HEK293 (cell line): ENCODE measurements at regions not wholly inside any gene's neighbourhood (a gene's known extent, or its start where the extent isn't known, plus 50 kb on each side); places are given as distances from the start of the nearest gene placed in this dataset.

Source experiments
- CTCF ChIA-PET: fragments of 350-600 bp; formaldehyde crosslinking; extraction: SDS; loops from one replicate; lab custom pipeline; 2021; ENCODE audit warnings: antibody characterized with exemption; lab: Yijun Ruan, JAX
- POLR2A ChIA-PET: fragments of 300-600 bp; formaldehyde crosslinking; extraction: SDS; loops from one replicate; lab custom pipeline; 2020; ENCODE audit warnings: antibody characterized with exemption, inconsistent platforms; lab: Yijun Ruan, JAX
- H3K27ac ChIP-seq: fragments of 200-500 bp; sonication (Bioruptor generic); 2 replicates; pipeline ENCODE4 v1.5.1; 2014; ENCODE audit warnings: low read depth, low read length, control low read depth, inconsistent platforms; ENCODE audit errors: extremely low read depth
- H3K36me3 ChIP-seq, 2 experiments: fragments of 200-500 bp in 1 of 2; sonication (Bioruptor generic) in 1 of 2; 1 replicate in 1 of 2; 2 replicates in 1 of 2; pipeline ENCODE4 v1.5.1; 2014 to 2017; ENCODE audit warnings: inconsistent platforms in 2 of 2, low read length in 2 of 2; ENCODE audit not compliant: control insufficient read depth in 2 of 2, insufficient read depth in 1 of 2
- H3K4me1 ChIP-seq: fragments of 200-500 bp; sonication (Bioruptor generic); 2 replicates; pipeline ENCODE4 v1.5.1; 2014; ENCODE audit warnings: mild to moderate bottlenecking, low read length, inconsistent platforms; ENCODE audit not compliant: control insufficient read depth, insufficient read depth
- H3K4me3 ChIP-seq: 2 replicates; pipeline ENCODE4 v1.5.1; 2011; ENCODE audit warnings: low read depth, mild to moderate bottlenecking, control low read depth, low read length, moderate library complexity
- H3K9me3 ChIP-seq: fragments of 200-500 bp; sonication (Bioruptor generic); 2 replicates; pipeline ENCODE4 v1.5.1; 2014; ENCODE audit warnings: low read depth, low read length, inconsistent platforms; ENCODE audit not compliant: control insufficient read depth, insufficient read depth
- KLF1 ChIP-seq: fragments of 450-650 bp; formaldehyde crosslinking; IDR thresholded peaks from 2 replicates; pipeline ENCODE4 v1.5.1; 2016; ENCODE audit warnings: missing biosample characterization, missing genetic modification characterization
- KLF7 ChIP-seq: fragments of 450-650 bp; formaldehyde crosslinking; IDR thresholded peaks from 2 replicates; pipeline ENCODE4 v1.5.1; 2016; ENCODE audit warnings: missing biosample characterization, missing genetic modification characterization, borderline replicate concordance
- SCRT2 ChIP-seq: fragments of 450-650 bp; formaldehyde crosslinking; IDR thresholded peaks from 2 replicates; pipeline ENCODE4 v1.5.1; 2016; ENCODE audit warnings: missing biosample characterization, missing genetic modification characterization
- ZBTB48 ChIP-seq: fragments of 450-650 bp; formaldehyde crosslinking; IDR thresholded peaks from 2 replicates; pipeline ENCODE4 v1.5.1; 2016; ENCODE audit warnings: missing biosample characterization, missing genetic modification characterization
- ZFP3 ChIP-seq: fragments of 450-650 bp; formaldehyde crosslinking; IDR thresholded peaks from 2 replicates; pipeline ENCODE4 v1.5.1; 2016; ENCODE audit warnings: low read depth, missing biosample characterization, missing genetic modification characterization
- ZNF10 ChIP-seq: fragments of 450-650 bp; formaldehyde crosslinking; IDR thresholded peaks from 2 replicates; pipeline ENCODE4 v1.5.1; 2017; ENCODE audit warnings: missing biosample characterization, missing genetic modification characterization
- ZNF121 ChIP-seq: fragments of 450-650 bp; formaldehyde crosslinking; IDR thresholded peaks from 2 replicates; pipeline ENCODE4 v1.5.1; 2016; ENCODE audit warnings: missing biosample characterization, missing genetic modification characterization
- ZNF132 ChIP-seq: fragments of 450-650 bp; formaldehyde crosslinking; IDR thresholded peaks from 2 replicates; pipeline ENCODE4 v1.5.1; 2017; ENCODE audit warnings: missing biosample characterization, missing genetic modification characterization, borderline replicate concordance
- ZNF223 ChIP-seq: fragments of 450-650 bp; formaldehyde crosslinking; IDR thresholded peaks from 2 replicates; pipeline ENCODE4 v1.5.1; 2016; ENCODE audit warnings: missing biosample characterization, missing genetic modification characterization
- ZNF248 ChIP-seq: fragments of 450-650 bp; formaldehyde crosslinking; IDR thresholded peaks from 2 replicates; pipeline ENCODE4 v1.5.1; 2017; ENCODE audit warnings: missing biosample characterization, missing genetic modification characterization
- ZNF335 ChIP-seq: fragments of 450-650 bp; formaldehyde crosslinking; conservative IDR thresholded peaks from 2 replicates; pipeline ENCODE4 v1.5.1; 2016; ENCODE audit warnings: missing biosample characterization, missing genetic modification characterization
- ZNF354C ChIP-seq: fragments of 450-650 bp; formaldehyde crosslinking; IDR thresholded peaks from 2 replicates; pipeline ENCODE4 v1.5.1; 2016; ENCODE audit warnings: missing biosample characterization, missing genetic modification characterization, low read depth, borderline replicate concordance
- ZNF501 ChIP-seq: fragments of 450-650 bp; formaldehyde crosslinking; IDR thresholded peaks from 2 replicates; pipeline ENCODE4 v1.5.1; 2016; ENCODE audit warnings: missing biosample characterization, missing genetic modification characterization
- ZNF629 ChIP-seq: fragments of 450-650 bp; formaldehyde crosslinking; IDR thresholded peaks from 2 replicates; pipeline ENCODE4 v1.5.1; 2017; ENCODE audit warnings: missing biosample characterization, missing genetic modification characterization
- ZNF654 ChIP-seq: fragments of 450-650 bp; formaldehyde crosslinking; IDR thresholded peaks from 2 replicates; pipeline ENCODE4 v1.5.1; 2016; ENCODE audit warnings: low read depth, missing biosample characterization, missing genetic modification characterization
- ZNF843 ChIP-seq: fragments of 450-650 bp; formaldehyde crosslinking; IDR thresholded peaks from 2 replicates; pipeline ENCODE4 v1.5.1; 2016; ENCODE audit warnings: missing biosample characterization, missing genetic modification characterization
- TF ChIP-seq, protein P1 (sequence below): fragments of 450-650 bp; formaldehyde crosslinking; IDR thresholded peaks from 2 replicates; pipeline ENCODE4 v1.5.1; 2017; ENCODE audit warnings: missing biosample characterization, missing genetic modification characterization
- TF ChIP-seq, protein P2 (sequence below): fragments of 450-650 bp; formaldehyde crosslinking; IDR thresholded peaks from 2 replicates; pipeline ENCODE4 v1.5.1; 2016; ENCODE audit warnings: missing biosample characterization, missing genetic modification characterization
- TF ChIP-seq, protein P3 (sequence below): fragments of 450-650 bp; formaldehyde crosslinking; IDR thresholded peaks from 2 replicates; pipeline ENCODE4 v1.5.1; 2016; ENCODE audit warnings: missing biosample characterization, missing genetic modification characterization
- TF ChIP-seq, protein P4 (sequence below): fragments of 450-650 bp; formaldehyde crosslinking; IDR thresholded peaks from 2 replicates; pipeline ENCODE4 v1.5.1; 2016; ENCODE audit warnings: missing biosample characterization, missing genetic modification characterization

DNA sequence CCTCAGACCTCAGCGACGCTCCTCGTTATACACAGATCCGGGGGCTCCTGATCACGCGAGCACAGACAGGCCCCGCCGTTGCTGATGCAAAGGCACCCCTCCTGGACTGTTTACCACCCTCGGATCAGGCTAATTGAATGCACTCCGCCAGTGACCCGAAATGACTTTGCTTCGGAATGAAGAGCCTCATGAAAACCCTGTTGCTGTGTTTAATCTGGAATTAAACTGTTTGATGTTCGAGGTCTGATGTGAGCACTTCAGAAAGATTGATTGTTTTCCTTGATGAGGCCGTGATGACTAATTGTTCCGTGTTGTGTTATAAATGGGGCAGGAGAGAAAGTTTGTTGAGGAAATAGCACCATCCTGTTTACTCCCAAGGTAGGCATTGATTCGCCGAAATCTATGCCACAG is 190.5 kb upstream of the PPP1R26 start:
- no peaks in the 10 kb centered on the region for H3K9me3 ChIP-seq
- H3K4me3 ChIP-seq, result no peak overlapping the region
- POLR2A ChIA-PET, result no interaction called here
- CTCF ChIA-PET, result no interaction called here
- TF ChIP-seq SCRT2 (tag by site-specific recombination) (peak; percentile 61; the same call in 1 of the 2 replicates), ZNF629 (tag by site-specific recombination) (peak; percentile 24; the same call in 1 of the 2 replicates)
- TF ChIP-seq, protein P1, sequence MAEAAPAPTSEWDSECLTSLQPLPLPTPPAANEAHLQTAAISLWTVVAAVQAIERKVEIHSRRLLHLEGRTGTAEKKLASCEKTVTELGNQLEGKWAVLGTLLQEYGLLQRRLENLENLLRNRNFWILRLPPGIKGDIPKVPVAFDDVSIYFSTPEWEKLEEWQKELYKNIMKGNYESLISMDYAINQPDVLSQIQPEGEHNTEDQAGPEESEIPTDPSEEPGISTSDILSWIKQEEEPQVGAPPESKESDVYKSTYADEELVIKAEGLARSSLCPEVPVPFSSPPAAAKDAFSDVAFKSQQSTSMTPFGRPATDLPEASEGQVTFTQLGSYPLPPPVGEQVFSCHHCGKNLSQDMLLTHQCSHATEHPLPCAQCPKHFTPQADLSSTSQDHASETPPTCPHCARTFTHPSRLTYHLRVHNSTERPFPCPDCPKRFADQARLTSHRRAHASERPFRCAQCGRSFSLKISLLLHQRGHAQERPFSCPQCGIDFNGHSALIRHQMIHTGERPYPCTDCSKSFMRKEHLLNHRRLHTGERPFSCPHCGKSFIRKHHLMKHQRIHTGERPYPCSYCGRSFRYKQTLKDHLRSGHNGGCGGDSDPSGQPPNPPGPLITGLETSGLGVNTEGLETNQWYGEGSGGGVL (tag by site-specific recombination), result no peak
- no peaks in the 10 kb centered on the region for H3K36me3 ChIP-seq
- no peaks in the 10 kb centered on the region for H3K4me1 ChIP-seq
- H3K27ac ChIP-seq, result no peak overlapping the region

DNA sequence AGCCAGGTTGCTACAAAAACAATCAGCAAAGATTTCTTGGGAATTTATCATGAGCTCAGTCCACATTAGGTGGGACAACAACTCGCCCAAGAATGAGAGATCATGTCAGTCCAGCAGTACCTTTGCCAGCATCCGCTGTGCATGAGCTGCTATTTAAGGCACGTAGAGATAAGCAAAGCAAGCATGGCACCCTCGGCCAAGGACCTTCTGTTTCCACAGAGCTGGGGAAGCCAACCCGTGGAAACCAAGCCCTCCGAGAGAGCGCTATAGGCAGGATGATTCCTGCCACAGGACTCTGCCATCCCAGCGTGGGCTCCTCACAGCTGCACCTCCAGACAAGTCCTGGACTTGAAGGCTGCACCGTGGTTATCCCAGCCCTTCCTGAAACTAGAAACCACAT is 189.5 kb upstream of the PPP1R26 start:
- Histone ChIP-seq H3K9me3 (no peaks in the 10 kb centered on the region), H3K4me3 (no peak overlapping the region), H3K4me1 (no peaks in the 10 kb centered on the region), H3K27ac (no peak overlapping the region), H3K36me3 (no peaks in the 10 kb centered on the region)
- TF ChIP-seq, protein P2, sequence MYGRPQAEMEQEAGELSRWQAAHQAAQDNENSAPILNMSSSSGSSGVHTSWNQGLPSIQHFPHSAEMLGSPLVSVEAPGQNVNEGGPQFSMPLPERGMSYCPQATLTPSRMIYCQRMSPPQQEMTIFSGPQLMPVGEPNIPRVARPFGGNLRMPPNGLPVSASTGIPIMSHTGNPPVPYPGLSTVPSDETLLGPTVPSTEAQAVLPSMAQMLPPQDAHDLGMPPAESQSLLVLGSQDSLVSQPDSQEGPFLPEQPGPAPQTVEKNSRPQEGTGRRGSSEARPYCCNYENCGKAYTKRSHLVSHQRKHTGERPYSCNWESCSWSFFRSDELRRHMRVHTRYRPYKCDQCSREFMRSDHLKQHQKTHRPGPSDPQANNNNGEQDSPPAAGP (tag by site-specific recombination), result no peak
- TF ChIP-seq ZNF843 (tag by site-specific recombination) (no peak), ZNF223 (no peak), ZNF248 (no peak), ZBTB48 (tag by site-specific recombination) (no peak), ZNF354C (tag by site-specific recombination) (no peak), ZNF10 (tag by site-specific recombination) (no peak), ZNF335 (tag by site-specific recombination) (no peak), ZFP3 (tag by site-specific recombination) (no peak)
- TF ChIP-seq, protein P3, sequence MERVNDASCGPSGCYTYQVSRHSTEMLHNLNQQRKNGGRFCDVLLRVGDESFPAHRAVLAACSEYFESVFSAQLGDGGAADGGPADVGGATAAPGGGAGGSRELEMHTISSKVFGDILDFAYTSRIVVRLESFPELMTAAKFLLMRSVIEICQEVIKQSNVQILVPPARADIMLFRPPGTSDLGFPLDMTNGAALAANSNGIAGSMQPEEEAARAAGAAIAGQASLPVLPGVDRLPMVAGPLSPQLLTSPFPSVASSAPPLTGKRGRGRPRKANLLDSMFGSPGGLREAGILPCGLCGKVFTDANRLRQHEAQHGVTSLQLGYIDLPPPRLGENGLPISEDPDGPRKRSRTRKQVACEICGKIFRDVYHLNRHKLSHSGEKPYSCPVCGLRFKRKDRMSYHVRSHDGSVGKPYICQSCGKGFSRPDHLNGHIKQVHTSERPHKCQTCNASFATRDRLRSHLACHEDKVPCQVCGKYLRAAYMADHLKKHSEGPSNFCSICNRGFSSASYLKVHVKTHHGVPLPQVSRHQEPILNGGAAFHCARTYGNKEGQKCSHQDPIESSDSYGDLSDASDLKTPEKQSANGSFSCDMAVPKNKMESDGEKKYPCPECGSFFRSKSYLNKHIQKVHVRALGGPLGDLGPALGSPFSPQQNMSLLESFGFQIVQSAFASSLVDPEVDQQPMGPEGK (tag by site-specific recombination), result no peak
- TF ChIP-seq, protein P4, sequence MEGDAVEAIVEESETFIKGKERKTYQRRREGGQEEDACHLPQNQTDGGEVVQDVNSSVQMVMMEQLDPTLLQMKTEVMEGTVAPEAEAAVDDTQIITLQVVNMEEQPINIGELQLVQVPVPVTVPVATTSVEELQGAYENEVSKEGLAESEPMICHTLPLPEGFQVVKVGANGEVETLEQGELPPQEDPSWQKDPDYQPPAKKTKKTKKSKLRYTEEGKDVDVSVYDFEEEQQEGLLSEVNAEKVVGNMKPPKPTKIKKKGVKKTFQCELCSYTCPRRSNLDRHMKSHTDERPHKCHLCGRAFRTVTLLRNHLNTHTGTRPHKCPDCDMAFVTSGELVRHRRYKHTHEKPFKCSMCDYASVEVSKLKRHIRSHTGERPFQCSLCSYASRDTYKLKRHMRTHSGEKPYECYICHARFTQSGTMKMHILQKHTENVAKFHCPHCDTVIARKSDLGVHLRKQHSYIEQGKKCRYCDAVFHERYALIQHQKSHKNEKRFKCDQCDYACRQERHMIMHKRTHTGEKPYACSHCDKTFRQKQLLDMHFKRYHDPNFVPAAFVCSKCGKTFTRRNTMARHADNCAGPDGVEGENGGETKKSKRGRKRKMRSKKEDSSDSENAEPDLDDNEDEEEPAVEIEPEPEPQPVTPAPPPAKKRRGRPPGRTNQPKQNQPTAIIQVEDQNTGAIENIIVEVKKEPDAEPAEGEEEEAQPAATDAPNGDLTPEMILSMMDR (tag by site-specific recombination), result no peak
- POLR2A ChIA-PET, result no interaction called here
- CTCF ChIA-PET, result interaction anchor here (0.7 kb wide), 1 partner anchor 436 kb away, joined by 3 read pairs; no protein-coding TSS in a partner anchor

DNA sequence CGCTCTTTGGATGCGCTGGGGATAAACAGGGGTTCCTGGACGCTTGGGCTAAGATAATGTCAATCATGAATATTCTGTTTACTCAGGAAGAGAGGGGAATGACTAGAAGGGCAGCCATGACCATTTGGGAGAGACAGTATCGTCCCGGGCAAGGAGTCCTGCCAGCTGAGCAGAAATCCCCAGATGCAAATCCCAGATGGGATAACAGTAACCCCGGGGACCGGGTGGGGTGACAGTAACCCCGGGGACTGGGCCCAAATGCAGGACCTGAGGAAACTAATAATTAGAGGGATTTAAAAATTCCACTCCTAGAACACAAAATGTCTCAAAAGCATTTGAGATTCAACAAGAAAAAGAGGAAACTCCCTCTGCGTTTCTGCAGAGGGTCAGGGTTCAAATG is 189.0 kb upstream of the PPP1R26 start:
- no peaks in the 10 kb centered on the region for H3K36me3 ChIP-seq
- no peaks in the 10 kb centered on the region for H3K4me1 ChIP-seq
- H3K27ac ChIP-seq, result no peak overlapping the region
- no peak for TF ChIP-seq KLF1 (tag by site-specific recombination)
- TF ChIP-seq, protein P4 (tag by site-specific recombination), result no peak
- no peak for TF ChIP-seq KLF7 (tag by site-specific recombination)
- TF ChIP-seq ZNF223, result no peak
- TF ChIP-seq ZNF654 (tag by site-specific recombination), result no peak
- TF ChIP-seq ZNF121, result no peak
- TF ChIP-seq ZBTB48 (tag by site-specific recombination), result no peak
- no peak for TF ChIP-seq ZNF132 (tag by site-specific recombination)
- no peak for TF ChIP-seq ZNF501
- ChIA-PET POLR2A (no interaction called here), CTCF (interaction anchor here (0.6 kb wide), 1 partner anchor 100 kb away, joined by 3 read pairs; no protein-coding TSS in a partner anchor)
- H3K9me3 ChIP-seq, result no peaks in the 10 kb centered on the region
- H3K4me3 ChIP-seq, result no peak overlapping the region
